Panc1 (cell line): ENCODE measurements at regions not wholly inside any gene's neighbourhood (a gene's known extent, or its start where the extent isn't known, plus 50 kb on each side); places are given as distances from the start of the nearest gene placed in this dataset.

Experiments
- ATAC-seq: fragments of 200-7000 bp; cut with Tn5 transposase; 2 replicates; pipeline ENCODE4 v1.9.1; 2020; ENCODE audit warnings: mild to moderate bottlenecking, moderate library complexity
- BruUV-seq: library from RNA; stranded (reverse); fragments of 400-500 nt; replicated peaks from 2 replicates; lab custom pipeline; 2021; lab: Mats Ljungman, UMichigan
- CTCF ChIA-PET: fragments of 300-600 bp; sonication (Branson Sonifier 250); formaldehyde crosslinking; loops from one replicate; lab custom pipeline; 2022; ENCODE audit warnings: antibody characterized with exemption; lab: Charles Lee
- POLR2A ChIA-PET: fragments of 300-600 bp; sonication (Branson Sonifier 250); formaldehyde crosslinking; loops from one replicate; lab custom pipeline; 2022; ENCODE audit warnings: antibody characterized with exemption; lab: Charles Lee
- DNase-seq: peaks from one replicate; pipeline ENCODE4 v3.0.0-alpha.2; 2010; ENCODE audit warnings: low read depth, low spot score
- H3K27ac ChIP-seq: 2 replicates; pipeline ENCODE4 v1.5.1; 2011; ENCODE audit warnings: mild to moderate bottlenecking, low read length, inconsistent platforms
- H3K27me3 ChIP-seq: fragments of 200-500 bp; sonication (Bioruptor generic); 2 replicates; pipeline ENCODE4 v1.6.0; 2014; ENCODE audit warnings: low read length, inconsistent platforms; ENCODE audit not compliant: control insufficient read depth, insufficient read depth
- H3K36me3 ChIP-seq: fragments of 200-500 bp; sonication (Bioruptor generic); 2 replicates; pipeline ENCODE4 v1.5.1; 2014; ENCODE audit warnings: inconsistent platforms, mild to moderate bottlenecking, low read length, moderate library complexity; ENCODE audit not compliant: control insufficient read depth, insufficient read depth
- H3K4me1 ChIP-seq: 2 replicates; pipeline ENCODE4 v1.5.1; 2011; ENCODE audit warnings: inconsistent platforms, mild to moderate bottlenecking, low read length, moderate library complexity; ENCODE audit not compliant: control insufficient read depth, insufficient read depth
- H3K4me3 ChIP-seq, 2 experiments: 2 replicates each; pipeline ENCODE4 v1.5.1; 2011 to 2012; ENCODE audit warnings: low read depth in 2 of 2, low read length in 2 of 2, mild to moderate bottlenecking in 2 of 2, inconsistent platforms in 1 of 2, moderate library complexity in 1 of 2
- H3K9me3 ChIP-seq: fragments of 200-500 bp; sonication (Bioruptor generic); 2 replicates; pipeline ENCODE4 v1.5.1; 2014; ENCODE audit warnings: low read depth, mild to moderate bottlenecking, inconsistent platforms, low read length, moderate library complexity; ENCODE audit not compliant: control insufficient read depth, insufficient read depth
- CTCF ChIP-seq: fragments of 450-650 bp; IDR thresholded peaks from 2 replicates; pipeline ENCODE4 v1.5.1; 2017; ENCODE audit warnings: mild to moderate bottlenecking
- POLR2AphosphoS5 ChIP-seq: IDR thresholded peaks from 2 replicates; pipeline ENCODE4 v1.6.1; 2012; ENCODE audit warnings: mild to moderate bottlenecking, low read depth, low read length, moderate library complexity
- SIN3A ChIP-seq: IDR thresholded peaks from 2 replicates; pipeline ENCODE4 v1.6.1; 2012; ENCODE audit warnings: low read depth, mild to moderate bottlenecking, low read length, moderate library complexity, borderline replicate concordance; ENCODE audit not compliant: insufficient read depth
- TCF7L2 ChIP-seq: IDR thresholded peaks from 2 replicates; pipeline ENCODE4 v1.6.1; 2011; ENCODE audit warnings: mild to moderate bottlenecking, low read depth, low read length, inconsistent platforms
- in situ Hi-C: cut with HindIII; loops from 2 replicates; pipeline ENCODE4 v1.10.0; 2016; ENCODE audit warnings: low sequenced_read_pairs, low pct_unique_long_range_greater_than_20kb
- intact Hi-C: fragments of 100-400 bp; cut with micrococcal nuclease; formaldehyde crosslinking; loops from one replicate; pipeline ENCODE4 v1.10.0; 2022; ENCODE audit not compliant: unreplicated experiment
- TF ChIP-seq, protein P1 (sequence below), 2 experiments: IDR thresholded peaks; 2 replicates each; pipeline ENCODE4 v1.6.1; 2011 to 2012; ENCODE audit warnings: low read depth in 2 of 2, control low read depth in 1 of 2, low read length in 1 of 2, mild to moderate bottlenecking in 1 of 2, moderate library complexity in 1 of 2; ENCODE audit not compliant: insufficient read depth in 1 of 2

- H3K27me3 ChIP-seq: no peaks in the 10 kb centered on the region
- BruUV-seq: no TSS peak
- intact Hi-C loops: no loop called here
- no peak overlapping the region for H3K27ac ChIP-seq
- in situ Hi-C loops: no loop called here
- H3K36me3 ChIP-seq: no peaks in the 10 kb centered on the region
- DNase-seq: no peak
- TF ChIP-seq TCF7L2 (no peak), SIN3A (no peak), POLR2AphosphoS5 (no peak), CTCF (no peak)
- TF ChIP-seq, protein P1, sequence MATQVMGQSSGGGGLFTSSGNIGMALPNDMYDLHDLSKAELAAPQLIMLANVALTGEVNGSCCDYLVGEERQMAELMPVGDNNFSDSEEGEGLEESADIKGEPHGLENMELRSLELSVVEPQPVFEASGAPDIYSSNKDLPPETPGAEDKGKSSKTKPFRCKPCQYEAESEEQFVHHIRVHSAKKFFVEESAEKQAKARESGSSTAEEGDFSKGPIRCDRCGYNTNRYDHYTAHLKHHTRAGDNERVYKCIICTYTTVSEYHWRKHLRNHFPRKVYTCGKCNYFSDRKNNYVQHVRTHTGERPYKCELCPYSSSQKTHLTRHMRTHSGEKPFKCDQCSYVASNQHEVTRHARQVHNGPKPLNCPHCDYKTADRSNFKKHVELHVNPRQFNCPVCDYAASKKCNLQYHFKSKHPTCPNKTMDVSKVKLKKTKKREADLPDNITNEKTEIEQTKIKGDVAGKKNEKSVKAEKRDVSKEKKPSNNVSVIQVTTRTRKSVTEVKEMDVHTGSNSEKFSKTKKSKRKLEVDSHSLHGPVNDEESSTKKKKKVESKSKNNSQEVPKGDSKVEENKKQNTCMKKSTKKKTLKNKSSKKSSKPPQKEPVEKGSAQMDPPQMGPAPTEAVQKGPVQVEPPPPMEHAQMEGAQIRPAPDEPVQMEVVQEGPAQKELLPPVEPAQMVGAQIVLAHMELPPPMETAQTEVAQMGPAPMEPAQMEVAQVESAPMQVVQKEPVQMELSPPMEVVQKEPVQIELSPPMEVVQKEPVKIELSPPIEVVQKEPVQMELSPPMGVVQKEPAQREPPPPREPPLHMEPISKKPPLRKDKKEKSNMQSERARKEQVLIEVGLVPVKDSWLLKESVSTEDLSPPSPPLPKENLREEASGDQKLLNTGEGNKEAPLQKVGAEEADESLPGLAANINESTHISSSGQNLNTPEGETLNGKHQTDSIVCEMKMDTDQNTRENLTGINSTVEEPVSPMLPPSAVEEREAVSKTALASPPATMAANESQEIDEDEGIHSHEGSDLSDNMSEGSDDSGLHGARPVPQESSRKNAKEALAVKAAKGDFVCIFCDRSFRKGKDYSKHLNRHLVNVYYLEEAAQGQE (IDR thresholded peaks at IDR 0.05; ENCODE audit: insufficient read depth in 1 of 2, low read depth in 2 of 2, low read length in 1 of 2): no peak
- POLR2A ChIA-PET: no interaction called here
- no peak for ATAC-seq
- H3K4me1 ChIP-seq: no peaks in the 10 kb centered on the region
- no peaks in the 10 kb centered on the region for H3K9me3 ChIP-seq
- no peak overlapping the region for H3K4me3 ChIP-seq
- CTCF ChIA-PET: no interaction called here
Observed at GRCh38 chr20:41938353-41938752, 320.2 kb upstream of the CHD6 start.

DNA sequence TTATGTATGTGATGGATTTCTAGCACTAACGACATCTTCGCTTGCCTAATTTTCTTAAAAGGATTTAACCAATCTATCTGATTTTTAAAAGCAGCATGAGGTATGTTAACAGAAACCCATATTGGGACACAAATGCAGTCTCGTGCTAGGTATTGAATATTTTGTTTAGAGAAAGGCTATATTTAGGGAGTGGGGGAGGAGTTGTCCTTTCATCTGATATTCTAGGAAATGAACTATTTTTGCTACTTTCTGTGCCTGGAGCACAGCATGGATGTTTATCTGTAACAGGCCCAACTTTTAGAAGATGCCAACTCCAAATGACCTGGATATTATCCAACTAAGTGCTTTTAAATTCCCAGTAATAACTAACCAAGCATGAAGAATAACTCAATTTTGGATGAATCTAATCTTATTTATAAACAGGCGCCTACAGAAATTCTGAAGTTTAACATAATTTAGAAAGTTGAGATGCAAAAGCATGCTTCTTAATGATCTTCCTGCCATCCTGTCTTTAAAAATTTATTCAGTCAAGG is 317.1 kb upstream of the CHD6 start:
- Histone ChIP-seq H3K4me1 (no peaks in the 10 kb centered on the region), H3K4me3 (no peak overlapping the region), H3K9me3 (no peaks in the 10 kb centered on the region), H3K36me3 (no peaks in the 10 kb centered on the region), H3K27me3 (no peaks in the 10 kb centered on the region), H3K27ac (no peak overlapping the region)
- intact Hi-C loops (no loop called here), in situ Hi-C loops (no loop called here)
- POLR2A ChIA-PET: no interaction called here
- CTCF ChIA-PET: no interaction called here
- TF ChIP-seq, protein P1 (IDR thresholded peaks at IDR 0.05; ENCODE audit: insufficient read depth in 1 of 2, low read depth in 2 of 2, low read length in 1 of 2): no peak
- no peak for TF ChIP-seq CTCF
- TF ChIP-seq TCF7L2: no peak
- no peak for TF ChIP-seq SIN3A
- DNase-seq: no peak
- ATAC-seq: no peak
- no TSS peak for BruUV-seq
